Endothelial cell of umbilical vein (primary cell): ENCODE measurements at regions not wholly inside any gene's neighbourhood (a gene's known extent, or its start where the extent isn't known, plus 50 kb on each side); places are given as distances from the start of the nearest gene placed in this dataset.

ENCODE experiments used
- BruUV-seq: library from RNA; stranded (reverse); fragments of 400-500 nt; replicated peaks from 2 replicates; lab custom pipeline; 2021; lab: Mats Ljungman, UMichigan
- CTCF ChIA-PET: fragments of 300-600, 350-600 bp; sonication (Branson Sonifier 250); formaldehyde crosslinking; loops from one replicate; lab custom pipeline; 2021; ENCODE audit warnings: antibody characterized with exemption, inconsistent platforms; lab: Charles Lee
- POLR2A ChIA-PET: fragments of 300-600, 350-600 bp; sonication (Branson Sonifier 250); formaldehyde crosslinking; loops from one replicate; lab custom pipeline; 2021; ENCODE audit warnings: antibody characterized with exemption, inconsistent platforms; lab: Charles Lee
- DNase-seq: peaks from one replicate; pipeline ENCODE4 v3.0.0-alpha.2; 2011; ENCODE audit warnings: low read depth, low spot score
- FAIRE-seq: peaks from 2 replicates; lab custom pipeline; 2011; peaks lifted over from hg19 to GRCh38; lab: Jason Lieb, UNC
- H2AFZ ChIP-seq: 2 replicates; pipeline ENCODE4 v1.6.0; 2012; ENCODE audit warnings: low read depth, low read length, control low read depth, inconsistent platforms
- H3K27ac ChIP-seq: 2 replicates; pipeline ENCODE4 v1.5.1; 2011; ENCODE audit warnings: low read depth, mild to moderate bottlenecking, control low read depth, low read length, moderate library complexity; ENCODE audit not compliant: insufficient read depth
- H3K27me3 ChIP-seq, 2 experiments: 2 replicates each; pipeline versions ENCODE4 v1.6.0 to v1.6.1; 2011; ENCODE audit warnings: low read length in 2 of 2, mixed read lengths in 1 of 2; ENCODE audit not compliant: control insufficient read depth in 2 of 2, insufficient read depth in 2 of 2
- H3K36me3 ChIP-seq, 2 experiments: 2 replicates in 1 of 2; 3 replicates in 1 of 2; pipeline ENCODE4 v1.5.1; 2011; ENCODE audit warnings: low read length in 2 of 2, mild to moderate bottlenecking in 1 of 2, moderate library complexity in 1 of 2; ENCODE audit not compliant: control insufficient read depth in 2 of 2, insufficient read depth in 2 of 2; ENCODE audit errors: extremely low read depth in 1 of 2
- H3K4me1 ChIP-seq: 3 replicates; pipeline ENCODE4 v1.5.1; 2011; ENCODE audit warnings: mild to moderate bottlenecking, low read length; ENCODE audit not compliant: control insufficient read depth, insufficient read depth; ENCODE audit errors: extremely low read depth
- H3K4me2 ChIP-seq: 2 replicates; pipeline ENCODE4 v1.6.1; 2011; ENCODE audit warnings: low read length, control low read depth, mixed read lengths; ENCODE audit not compliant: insufficient read depth
- H3K4me3 ChIP-seq, 3 experiments: fragments of 200-600 bp in 1 of 3; sonication (generic), shearing (Covaris generic) in 1 of 3; replicated peaks in 1 of 3; 2 replicates each; pipeline ENCODE4 v1.5.1; 2011 to 2016; ENCODE audit warnings: control low read depth in 3 of 3, low read length in 3 of 3, mild to moderate bottlenecking in 2 of 3, inconsistent platforms in 1 of 3, low read depth in 1 of 3, moderate library complexity in 1 of 3; ENCODE audit not compliant: insufficient read depth in 1 of 3
- H3K79me2 ChIP-seq: 2 replicates; pipeline ENCODE4 v1.6.0; 2012; ENCODE audit warnings: low read length, inconsistent platforms; ENCODE audit not compliant: control insufficient read depth, insufficient read depth
- H3K9ac ChIP-seq: replicated peaks from 2 replicates; pipeline ENCODE3; 2011; ENCODE audit warnings: low read length, control low read depth; ENCODE audit not compliant: insufficient read depth; ENCODE audit errors: extremely low read depth
- H3K9me1 ChIP-seq: replicated peaks from 3 replicates; pipeline ENCODE4 v1.6.0; 2011; ENCODE audit warnings: mild to moderate bottlenecking, low read length; ENCODE audit not compliant: control insufficient read depth, insufficient read depth; ENCODE audit errors: extremely low read depth
- H3K9me3 ChIP-seq: replicated peaks from 2 replicates; pipeline ENCODE4 v1.5.1; 2012; ENCODE audit warnings: low read length, inconsistent platforms; ENCODE audit not compliant: control insufficient read depth, insufficient read depth
- H4K20me1 ChIP-seq: replicated peaks from 2 replicates; pipeline ENCODE3; 2011; ENCODE audit warnings: mild to moderate bottlenecking, low read length; ENCODE audit not compliant: control insufficient read depth, insufficient read depth; ENCODE audit errors: extremely low read depth
- CTCF ChIP-seq, 2 donors: IDR thresholded peaks; 1 replicate in 1 of 2; 2 replicates in 1 of 2; pipeline ENCODE4 v1.5.1; 2011; ENCODE audit warnings: low read length in 2 of 2, mild to moderate bottlenecking in 2 of 2, moderate library complexity in 2 of 2, control low read depth in 1 of 2, inconsistent platforms in 1 of 2, low read depth in 1 of 2; ENCODE audit not compliant: insufficient read depth in 1 of 2; ENCODE audit errors: extremely low read depth in 1 of 2
- FOS ChIP-seq: IDR thresholded peaks from 2 replicates; pipeline ENCODE4 v1.6.1; 2011; ENCODE audit warnings: mild to moderate bottlenecking, low read length, moderate library complexity, borderline replicate concordance; ENCODE audit not compliant: insufficient read depth
- JUN ChIP-seq: IDR thresholded peaks from 2 replicates; pipeline ENCODE4 v1.6.1; 2011; ENCODE audit warnings: borderline replicate concordance, low read depth; ENCODE audit not compliant: insufficient read length, insufficient read depth
- MYC ChIP-seq: IDR thresholded peaks from one replicate; pipeline ENCODE4 v1.6.1; 2011; ENCODE audit warnings: mild to moderate bottlenecking, low read depth, low read length
- POLR2A ChIP-seq: IDR thresholded peaks from 2 replicates; pipeline ENCODE4 v1.6.1; 2012; ENCODE audit warnings: low read depth, mild to moderate bottlenecking, control low read depth, low read length
- POLR2AphosphoS5 ChIP-seq: IDR thresholded peaks from 2 replicates; pipeline ENCODE4 v1.6.1; 2012; ENCODE audit warnings: low read depth, mild to moderate bottlenecking, control low read depth, low read length, moderate library complexity; ENCODE audit not compliant: insufficient read depth
- dilution Hi-C: fragments of 300-500 bp; cut with MboI; formaldehyde crosslinking; loops from one replicate; pipeline ENCODE4 v1.15.0; 2019; ENCODE audit warnings: low sequenced_read_pairs; ENCODE audit not compliant: extremely low pct_ligation_motif_present
- intact Hi-C: fragments of 100-400 bp; cut with micrococcal nuclease; formaldehyde crosslinking; loops from one replicate; pipeline ENCODE4 v1.10.0; 2022
- TF ChIP-seq, protein P1 (sequence below): IDR thresholded peaks from 2 replicates; pipeline ENCODE4 v1.6.1; 2011; ENCODE audit not compliant: insufficient read depth, insufficient read length

- Histone ChIP-seq H3K27ac (no peak overlapping the region), H3K27me3 (peaks cover 0 to 4% of the 10 kb centered on the region in 2 experiments), H3K9me3 (no peaks in the 10 kb centered on the region), H3K79me2 (no peaks in the 10 kb centered on the region), H3K9me1 (no peaks in the 10 kb centered on the region), H3K4me1 (no peaks in the 10 kb centered on the region), H3K9ac (no peak overlapping the region), H3K4me3 (no peak overlapping the region), H4K20me1 (no peaks in the 10 kb centered on the region), H3K36me3 (no peaks in the 10 kb centered on the region), H3K4me2 (no peak overlapping the region), H2AFZ (no peak overlapping the region)
- TF ChIP-seq FOS (no peak), POLR2A (no peak), POLR2AphosphoS5 (no peak), CTCF (IDR thresholded peaks at IDR 0.05; ENCODE audit: extremely low read depth in 1 of 2, insufficient read depth in 1 of 2, low read depth in 1 of 2, low read length in 2 of 2) (no peak), JUN (no peak), MYC (no peak)
- TF ChIP-seq, protein P1, sequence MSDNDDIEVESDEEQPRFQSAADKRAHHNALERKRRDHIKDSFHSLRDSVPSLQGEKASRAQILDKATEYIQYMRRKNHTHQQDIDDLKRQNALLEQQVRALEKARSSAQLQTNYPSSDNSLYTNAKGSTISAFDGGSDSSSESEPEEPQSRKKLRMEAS = no peak
- CTCF ChIA-PET = no interaction called here
- intact Hi-C loops (no loop called here), dilution Hi-C loops (no loop called here)
- no TSS peak for BruUV-seq
- DNase-seq (no peak), FAIRE-seq (no peak)
- POLR2A ChIA-PET = no interaction called here
These were observed 63.0 kb downstream of the PRR18 start for GRCh38 chr6:166245148-166245547.
